ENCODE measurements at regions not wholly inside any gene's neighbourhood (a gene's known extent, or its start where the extent isn't known, plus 50 kb on each side); places are given as distances from the start of the nearest gene placed in this dataset.

DNA sequence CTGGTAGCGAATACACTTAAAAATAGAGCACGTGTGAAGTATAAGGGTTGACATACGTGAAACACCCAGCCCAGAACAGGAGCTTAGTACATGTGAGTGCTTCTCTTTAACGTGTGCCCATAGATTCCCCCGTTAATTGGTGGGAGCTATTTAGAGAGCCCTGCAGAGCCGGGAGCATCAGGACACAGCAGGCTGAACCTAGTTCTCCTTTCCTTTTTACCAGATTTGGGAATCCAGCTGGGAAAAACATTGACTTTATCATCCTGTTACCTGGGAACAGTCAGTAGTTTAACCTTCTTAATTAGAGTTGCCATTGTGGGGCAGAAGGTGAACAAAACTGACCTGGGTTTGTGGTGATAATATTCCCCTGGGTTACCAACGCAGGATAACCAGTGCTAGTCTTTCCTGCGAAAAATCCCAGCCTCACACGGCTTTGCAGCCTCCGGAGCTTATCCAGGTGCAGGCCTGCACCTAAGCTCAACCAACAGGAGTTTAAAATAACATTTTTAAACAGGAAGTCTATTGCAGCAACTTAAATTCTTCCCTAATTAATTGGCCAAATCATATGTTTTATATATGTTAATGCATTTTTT is 78.1 kb upstream of the SPTBN1 start:
- TF ChIP-seq, protein P1, sequence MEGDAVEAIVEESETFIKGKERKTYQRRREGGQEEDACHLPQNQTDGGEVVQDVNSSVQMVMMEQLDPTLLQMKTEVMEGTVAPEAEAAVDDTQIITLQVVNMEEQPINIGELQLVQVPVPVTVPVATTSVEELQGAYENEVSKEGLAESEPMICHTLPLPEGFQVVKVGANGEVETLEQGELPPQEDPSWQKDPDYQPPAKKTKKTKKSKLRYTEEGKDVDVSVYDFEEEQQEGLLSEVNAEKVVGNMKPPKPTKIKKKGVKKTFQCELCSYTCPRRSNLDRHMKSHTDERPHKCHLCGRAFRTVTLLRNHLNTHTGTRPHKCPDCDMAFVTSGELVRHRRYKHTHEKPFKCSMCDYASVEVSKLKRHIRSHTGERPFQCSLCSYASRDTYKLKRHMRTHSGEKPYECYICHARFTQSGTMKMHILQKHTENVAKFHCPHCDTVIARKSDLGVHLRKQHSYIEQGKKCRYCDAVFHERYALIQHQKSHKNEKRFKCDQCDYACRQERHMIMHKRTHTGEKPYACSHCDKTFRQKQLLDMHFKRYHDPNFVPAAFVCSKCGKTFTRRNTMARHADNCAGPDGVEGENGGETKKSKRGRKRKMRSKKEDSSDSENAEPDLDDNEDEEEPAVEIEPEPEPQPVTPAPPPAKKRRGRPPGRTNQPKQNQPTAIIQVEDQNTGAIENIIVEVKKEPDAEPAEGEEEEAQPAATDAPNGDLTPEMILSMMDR (IDR thresholded peaks at IDR 0.05; ENCODE audit: poor library complexity) = no peak
- no peak for TF ChIP-seq EZH2phosphoT487 (IDR thresholded peaks at IDR 0.05; ENCODE audit: low read depth, severe bottlenecking, unreplicated experiment)
- TF ChIP-seq EZH2 (IDR thresholded peaks at IDR 0.05; ENCODE audit: borderline replicate concordance) = no peak
